PC-9 (cell line): ENCODE measurements at regions not wholly inside any gene's neighbourhood (a gene's known extent, or its start where the extent isn't known, plus 50 kb on each side); places are given as distances from the start of the nearest gene placed in this dataset.

Experiments
- BruUV-seq: library from RNA; stranded (reverse); fragments of 400-500 nt; replicated peaks from 2 replicates; lab custom pipeline; 2021; lab: Mats Ljungman, UMichigan
- CTCF ChIA-PET: fragments of 300-600 bp; sonication (Branson Sonifier 250); formaldehyde crosslinking; loops from one replicate; lab custom pipeline; 2022; ENCODE audit warnings: antibody characterized with exemption; lab: Charles Lee
- POLR2A ChIA-PET: fragments of 300-600 bp; sonication (Branson Sonifier 250); formaldehyde crosslinking; loops from one replicate; lab custom pipeline; 2022; ENCODE audit warnings: antibody characterized with exemption; ENCODE audit not compliant: unreplicated experiment; lab: Charles Lee
- DNase-seq, 2 experiments: peaks; one replicate each; pipeline versions ENCODE4 v3.0.0 to v3.0.0-alpha.2; 2015 to 2022; ENCODE audit warnings: mixed read lengths in 1 of 2
- H2AFZ ChIP-seq: fragments of 200-600 bp; sonication (generic); 2 replicates; pipeline ENCODE4 v1.8.1; 2017; ENCODE audit warnings: antibody characterized with exemption
- H3F3A ChIP-seq: fragments of 200-600 bp; sonication (generic); 2 replicates; pipeline ENCODE4 v1.8.1; 2017; ENCODE audit warnings: antibody characterized with exemption, mild to moderate bottlenecking, low read depth; ENCODE audit not compliant: insufficient read depth
- H3K27ac ChIP-seq: fragments of 200-600 bp; sonication (generic); 2 replicates; pipeline ENCODE4 v1.6.1; 2016; ENCODE audit warnings: mixed run types
- H3K27me3 ChIP-seq: fragments of 200-600 bp; sonication (generic); 2 replicates; pipeline ENCODE4 v1.6.1; 2016; ENCODE audit warnings: low read depth, mixed run types; ENCODE audit not compliant: insufficient read depth
- H3K36me3 ChIP-seq: fragments of 200-600 bp; sonication (generic); 2 replicates; pipeline ENCODE4 v1.6.1; 2016; ENCODE audit warnings: low read depth, mixed run types
- H3K4me1 ChIP-seq: fragments of 200-600 bp; sonication (generic); replicated peaks from 2 replicates; pipeline ENCODE4 v1.6.1; 2016; ENCODE audit warnings: mixed run types; ENCODE audit not compliant: insufficient read depth
- H3K4me2 ChIP-seq: fragments of 200-600 bp; sonication (generic); 2 replicates; pipeline ENCODE4 v1.6.1; 2017; ENCODE audit warnings: mixed run types
- H3K4me3 ChIP-seq: fragments of 200-600 bp; sonication (generic); 2 replicates; pipeline ENCODE4 v1.6.1; 2016; ENCODE audit warnings: mixed run types
- H3K79me2 ChIP-seq: fragments of 200-600 bp; sonication (generic); 2 replicates; pipeline ENCODE4 v1.6.1; 2017; ENCODE audit warnings: low read depth, mixed run types
- H3K9me2 ChIP-seq: fragments of 200-600 bp; sonication (generic); 2 replicates; pipeline ENCODE4 v1.8.1; 2017; ENCODE audit warnings: mild to moderate bottlenecking; ENCODE audit not compliant: insufficient read depth
- H3K9me3 ChIP-seq: fragments of 200-600 bp; sonication (generic); 2 replicates; pipeline ENCODE4 v1.8.1; 2016; ENCODE audit warnings: low read depth; ENCODE audit not compliant: insufficient read depth
- H4K20me1 ChIP-seq: fragments of 200-600 bp; sonication (generic); 2 replicates; pipeline ENCODE4 v1.8.1; 2017; ENCODE audit not compliant: insufficient read depth
- CTCF ChIP-seq: fragments of 200-600 bp; sonication (generic); conservative IDR thresholded peaks from 2 replicates; pipeline ENCODE4 v1.6.1; 2017; ENCODE audit warnings: mixed run types, antibody characterized with exemption, mild to moderate bottlenecking, moderate library complexity
- EZH2 ChIP-seq: fragments of 200-600 bp; sonication (generic); IDR thresholded peaks from 2 replicates; pipeline ENCODE4 v1.8.0; 2017; ENCODE audit warnings: antibody characterized with exemption, low read depth
- intact Hi-C: fragments of 100-400 bp; cut with micrococcal nuclease; formaldehyde crosslinking; loops from one replicate; pipeline ENCODE4 v1.10.0; 2022; ENCODE audit not compliant: unreplicated experiment

GRCh38 chr2:144242311-144242710 is 277.6 kb downstream of the ZEB2 start:
- H3K27me3 ChIP-seq, result no peaks in the 10 kb centered on the region
- no peak overlapping the region for H3K4me2 ChIP-seq
- H3K79me2 ChIP-seq, result no peaks in the 10 kb centered on the region
- H4K20me1 ChIP-seq, result no peaks in the 10 kb centered on the region
- no peaks in the 10 kb centered on the region for H3K9me3 ChIP-seq
- no peak overlapping the region for H2AFZ ChIP-seq
- no peaks in the 10 kb centered on the region for H3K36me3 ChIP-seq
- intact Hi-C loops, result no loop called here
- BruUV-seq, result no TSS peak
- H3K27ac ChIP-seq, result no peak overlapping the region
- ChIA-PET CTCF (no interaction called here), POLR2A (interaction anchor here (0.6 kb wide), 1 partner anchor 424 kb away, joined by 11 read pairs; no protein-coding TSS in a partner anchor)
- TF ChIP-seq CTCF, result no peak
- no peak for TF ChIP-seq EZH2
- no peaks in the 10 kb centered on the region for H3K9me2 ChIP-seq
- DNase-seq, result no peak
- H3F3A ChIP-seq, result no peaks in the 10 kb centered on the region
- H3K4me3 ChIP-seq, result no peak overlapping the region
- peaks cover 14% of the 10 kb centered on the region for H3K4me1 ChIP-seq

- no peak for DNase-seq
- TF ChIP-seq CTCF (no peak), EZH2 (no peak)
- intact Hi-C loops, result no loop called here
- Histone ChIP-seq H3K27ac (no peak overlapping the region), H3F3A (no peaks in the 10 kb centered on the region), H2AFZ (no peak overlapping the region), H3K9me2 (no peaks in the 10 kb centered on the region), H3K4me2 (no peak overlapping the region), H3K79me2 (no peaks in the 10 kb centered on the region), H3K36me3 (no peaks in the 10 kb centered on the region), H3K27me3 (no peaks in the 10 kb centered on the region), H3K4me1 (peaks cover 14% of the 10 kb centered on the region), H3K4me3 (no peak overlapping the region), H4K20me1 (no peaks in the 10 kb centered on the region), H3K9me3 (no peaks in the 10 kb centered on the region)
- BruUV-seq, result no TSS peak
- POLR2A ChIA-PET, result interaction anchor here (0.6 kb wide), 1 partner anchor 424 kb away, joined by 11 read pairs; no protein-coding TSS in a partner anchor
- CTCF ChIA-PET, result interaction anchor here (0.7 kb wide), 1 partner anchor 97 kb away, joined by 3 read pairs; no protein-coding TSS in a partner anchor
These were observed 278.1 kb downstream of the ZEB2 start for GRCh38 chr2:144241801-144242200.

GRCh38 chr2:144240656-144241339 is 279.1 kb downstream of the ZEB2 start:
- intact Hi-C loops, result no loop called here
- peak overlapping the region; percentile 9; the same call in 1 of the 2 replicates for H3K4me2 ChIP-seq
- no peak overlapping the region for H2AFZ ChIP-seq
- no peaks in the 10 kb centered on the region for H4K20me1 ChIP-seq
- CTCF ChIA-PET, result no interaction called here
- DNase-seq, result peak in 1 of 2 experiments; percentile 56
- no peak overlapping the region for H3K4me3 ChIP-seq
- no peaks in the 10 kb centered on the region for H3K9me3 ChIP-seq
- H3K27me3 ChIP-seq, result no peaks in the 10 kb centered on the region
- BruUV-seq, result no TSS peak
- H3F3A ChIP-seq, result no peaks in the 10 kb centered on the region
- no peaks in the 10 kb centered on the region for H3K36me3 ChIP-seq
- POLR2A ChIA-PET, result no interaction called here
- no peaks in the 10 kb centered on the region for H3K9me2 ChIP-seq
- H3K27ac ChIP-seq, result 0 out of 2 replicates have a peak overlapping the region, but pooled peaks have one; percentile 21
- TF ChIP-seq EZH2, result no peak
- no peak for TF ChIP-seq CTCF
- peaks cover 14% of the 10 kb centered on the region for H3K4me1 ChIP-seq
- no peaks in the 10 kb centered on the region for H3K79me2 ChIP-seq
